Activated naive CD4-positive, alpha-beta T cell treated with anti-CD3 and anti-CD28 coated beads, Interleukin-2, amount 50 U/mL, for 72 hours (primary cell): ENCODE measurements at regions not wholly inside any gene's neighbourhood (a gene's known extent, or its start where the extent isn't known, plus 50 kb on each side); places are given as distances from the start of the nearest gene placed in this dataset.

Source experiments
- ATAC-seq, 2 donors: fragments of 150-1000 bp; cut with Tn5 transposase; 2 replicates each; pipeline ENCODE4 v1.10.0; 2021; ENCODE audit warnings: mild to moderate bottlenecking in 2 of 2, moderate library complexity in 2 of 2
- DNase-seq, 2 donors: peaks; one replicate each; pipeline ENCODE4 v3.0.0; 2021 to 2022; ENCODE audit warnings: low spot score in 2 of 2
- H3K27ac Mint-ChIP-seq, 2 donors: one replicate each; pipeline ENCODE4 v1.8.0; 2022; ENCODE audit warnings: mild to moderate bottlenecking in 2 of 2, mixed read lengths in 2 of 2
- H3K36me3 Mint-ChIP-seq, 2 donors: one replicate each; pipeline ENCODE4 v1.8.0; 2022; ENCODE audit warnings: mixed read lengths in 2 of 2
- H3K9me3 Mint-ChIP-seq, 2 donors: one replicate each; pipeline ENCODE4 v1.8.0; 2022; ENCODE audit warnings: mixed read lengths in 2 of 2

DNA sequence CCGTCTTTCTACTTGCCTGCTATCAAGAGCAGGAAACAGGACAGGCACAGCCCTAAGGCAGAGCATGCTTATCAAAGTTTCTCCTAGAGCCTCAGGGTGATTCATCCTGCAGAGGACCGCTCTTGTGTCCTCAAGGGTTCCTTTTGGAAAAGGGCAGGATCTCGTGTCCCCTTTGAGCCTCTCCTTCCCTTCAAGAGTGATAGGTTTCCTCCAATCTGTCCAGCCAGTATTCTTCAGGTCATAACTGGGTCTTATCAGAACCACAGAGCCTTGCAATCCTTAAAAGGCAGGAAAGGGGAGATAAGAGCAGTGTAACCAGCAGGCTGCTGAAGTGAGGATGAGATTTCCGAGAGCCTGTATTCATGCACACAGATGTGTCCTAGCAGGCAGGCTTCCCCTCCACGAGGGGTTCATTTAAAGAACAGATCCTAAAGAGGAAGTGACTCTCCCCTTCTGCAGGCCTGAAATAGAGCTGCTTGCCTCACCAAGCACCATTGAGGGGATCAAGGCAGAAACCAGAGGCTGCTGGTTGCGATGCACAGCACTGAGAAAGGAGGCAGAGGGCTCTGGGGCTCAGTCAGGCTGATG lies 90.5 kb upstream of the SVIL start:
- peaks cover 5 to 17% of the 10 kb centered on the region in 2 donors for H3K36me3 Mint-ChIP-seq
- peaks cover 4 to 17% of the 10 kb centered on the region in 2 donors for H3K9me3 Mint-ChIP-seq
- H3K27ac Mint-ChIP-seq = no peak overlapping the region
- DNase-seq (no peak), ATAC-seq (no peak)

DNA sequence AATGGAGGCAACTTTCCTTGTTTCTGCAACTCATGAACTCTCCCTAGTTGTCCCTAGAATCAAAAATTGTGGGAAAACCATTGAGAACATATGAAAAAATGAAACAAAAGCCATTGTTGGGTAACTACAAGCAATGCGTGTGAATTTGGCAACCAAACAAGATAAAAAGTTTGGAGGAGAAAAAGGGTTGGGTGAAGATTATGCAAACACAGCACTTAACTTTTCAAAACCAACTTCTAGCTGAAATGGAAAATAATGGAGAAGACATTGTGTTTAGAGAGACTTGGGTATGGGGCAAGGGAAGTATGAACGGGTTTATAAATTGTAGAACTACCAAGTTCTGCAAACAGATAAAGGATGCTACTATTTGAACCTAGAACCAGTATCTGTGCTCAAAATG lies 89.0 kb upstream of the SVIL start:
- ATAC-seq = no peak
- Mint-ChIP-seq H3K36me3 (peaks cover 17 to 23% of the 10 kb centered on the region in 2 donors), H3K9me3 (peaks cover 10 to 20% of the 10 kb centered on the region in 2 donors), H3K27ac (no peak overlapping the region)
- DNase-seq = no peak

DNA sequence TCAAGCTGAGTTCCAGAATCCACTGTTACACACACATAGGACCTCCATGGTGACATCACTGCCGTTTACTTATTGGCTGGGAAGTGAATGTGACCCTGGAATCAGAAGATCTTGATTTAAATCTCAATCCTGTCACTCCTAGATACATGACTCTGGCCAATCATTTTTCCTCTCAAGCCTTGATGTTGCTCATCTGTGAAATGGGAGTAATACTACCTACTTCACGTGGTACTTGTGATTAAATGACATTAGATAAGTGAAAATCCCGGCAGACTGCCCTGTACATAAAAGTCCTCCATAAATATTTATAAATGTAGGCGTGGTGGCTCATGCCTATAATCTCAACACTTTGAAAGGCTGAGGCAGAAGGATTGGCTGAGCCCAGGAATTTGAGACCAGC lies 88.0 kb upstream of the SVIL start:
- ATAC-seq = no peak
- H3K27ac Mint-ChIP-seq = no peak overlapping the region

DNA sequence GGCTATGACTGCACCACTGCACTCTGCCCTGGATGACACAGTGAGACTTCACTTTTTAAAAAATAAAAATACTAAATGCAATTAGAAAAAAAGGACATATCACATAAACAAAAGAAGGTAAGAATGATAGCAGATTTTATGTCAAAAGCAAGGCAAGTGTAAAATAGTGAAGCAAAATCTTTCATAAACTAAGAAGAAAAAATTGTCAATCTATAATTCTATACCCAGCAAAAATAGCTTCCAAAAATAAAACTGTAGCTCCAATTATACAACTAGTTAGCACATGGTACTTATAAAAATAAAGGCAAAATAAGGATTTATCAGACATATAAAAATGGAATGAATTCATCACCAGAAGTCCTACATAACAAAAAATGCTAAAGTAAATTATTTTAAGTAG lies 85.4 kb upstream of the SVIL start:
- Mint-ChIP-seq H3K36me3 (peaks cover 22 to 36% of the 10 kb centered on the region in 2 donors), H3K27ac (no peak overlapping the region), H3K9me3 (peaks cover 10 to 26% of the 10 kb centered on the region in 2 donors)
- no peak for ATAC-seq
- DNase-seq = no peak

More for the DNA sequence above, 88.0 kb upstream of the SVIL start:
- Mint-ChIP-seq H3K9me3 (peaks cover 10 to 20% of the 10 kb centered on the region in 2 donors), H3K36me3 (peaks cover 22 to 28% of the 10 kb centered on the region in 2 donors)
- DNase-seq = no peak

DNA sequence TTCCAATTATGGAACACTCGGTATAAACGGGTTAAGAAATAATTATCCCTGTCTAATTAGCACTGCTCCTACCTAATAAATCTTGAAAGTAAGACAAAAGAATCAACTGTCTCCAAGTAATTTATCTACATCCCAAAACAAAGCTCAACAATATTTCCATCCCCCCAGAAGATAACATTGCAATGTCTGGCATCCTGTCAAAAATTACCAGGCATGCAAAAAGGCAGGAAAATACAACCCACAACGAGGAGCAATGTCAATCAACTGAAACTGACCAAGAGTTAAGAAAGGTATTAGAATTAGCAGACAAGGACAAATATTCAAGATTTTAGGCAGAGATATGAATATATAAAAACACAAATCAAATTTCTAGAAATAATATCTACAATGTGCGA lies 84.5 kb upstream of the SVIL start:
- H3K9me3 Mint-ChIP-seq = peaks cover 13 to 26% of the 10 kb centered on the region in 2 donors
- no peak for ATAC-seq
- peaks cover 22 to 36% of the 10 kb centered on the region in 2 donors for H3K36me3 Mint-ChIP-seq
- no peak for DNase-seq
- H3K27ac Mint-ChIP-seq = no peak overlapping the region

DNA sequence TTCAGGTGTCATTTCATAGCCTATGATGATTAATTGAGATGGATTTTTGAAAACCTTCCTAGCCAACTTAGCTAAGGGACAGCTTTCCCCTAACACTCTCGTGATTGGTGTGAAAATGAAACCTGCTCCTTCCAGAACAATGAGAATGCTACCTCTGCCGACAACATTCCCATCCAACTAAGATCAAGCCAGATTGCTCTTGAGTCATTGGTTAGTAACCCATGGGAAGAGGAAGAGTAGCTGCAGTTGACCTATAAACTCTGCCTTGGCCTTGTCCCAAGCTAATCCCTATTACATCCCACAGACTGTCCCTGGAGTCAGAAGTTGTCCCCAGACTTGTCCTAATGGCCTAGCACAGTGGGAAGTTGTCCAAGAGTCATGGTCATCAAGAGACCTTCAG lies 80.5 kb upstream of the SVIL start:
- H3K27ac Mint-ChIP-seq = no peak overlapping the region
- H3K9me3 Mint-ChIP-seq = peaks cover 10 to 14% of the 10 kb centered on the region in 2 donors
- ATAC-seq = no peak
- peaks cover 17 to 28% of the 10 kb centered on the region in 2 donors for H3K36me3 Mint-ChIP-seq
- no peak for DNase-seq

DNA sequence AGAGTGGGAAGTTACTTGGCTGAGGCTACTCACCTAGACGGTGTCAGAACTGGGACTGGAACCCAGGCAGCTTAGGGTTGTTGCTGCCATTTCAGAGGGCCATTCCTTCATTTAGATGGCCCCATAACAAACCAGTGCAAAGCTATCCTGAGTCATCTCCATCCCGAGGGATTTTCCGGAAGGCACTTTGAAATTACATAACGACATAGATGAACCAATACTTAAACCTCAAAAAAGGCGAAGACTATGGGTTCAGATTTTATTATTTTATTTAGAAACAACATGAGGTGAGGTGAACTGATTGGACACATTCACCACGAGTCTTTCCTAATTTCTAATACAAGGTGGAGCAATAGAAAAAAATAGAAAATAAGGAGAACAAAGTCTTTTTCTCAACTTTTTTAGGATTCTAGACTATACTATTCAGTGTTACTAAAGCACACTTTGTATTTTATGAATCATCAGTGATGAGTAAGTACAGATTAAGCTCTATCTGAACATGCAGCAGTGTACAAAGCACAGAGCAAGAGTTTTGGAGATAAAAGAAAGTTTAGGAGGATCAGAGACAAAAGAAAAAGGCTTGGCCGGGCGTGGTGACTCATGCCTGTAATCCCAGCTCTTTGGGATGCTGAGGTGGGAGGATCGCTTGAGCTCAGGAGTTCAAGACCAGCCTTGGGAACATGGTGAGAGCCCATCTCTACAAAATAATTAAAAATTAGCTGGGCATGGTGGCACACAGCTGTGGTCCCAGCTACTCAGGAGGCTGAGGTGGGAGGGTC lies 79.5 kb upstream of the SVIL start:
- peak overlapping the region in 1 of 2 donors; percentile 42 for H3K27ac Mint-ChIP-seq
- peaks cover 6 to 7% of the 10 kb centered on the region in 2 donors for H3K9me3 Mint-ChIP-seq
- ATAC-seq (peak; percentile 58 to 63), DNase-seq (no peak)
- H3K36me3 Mint-ChIP-seq = peaks cover 11 to 19% of the 10 kb centered on the region in 2 donors

DNA sequence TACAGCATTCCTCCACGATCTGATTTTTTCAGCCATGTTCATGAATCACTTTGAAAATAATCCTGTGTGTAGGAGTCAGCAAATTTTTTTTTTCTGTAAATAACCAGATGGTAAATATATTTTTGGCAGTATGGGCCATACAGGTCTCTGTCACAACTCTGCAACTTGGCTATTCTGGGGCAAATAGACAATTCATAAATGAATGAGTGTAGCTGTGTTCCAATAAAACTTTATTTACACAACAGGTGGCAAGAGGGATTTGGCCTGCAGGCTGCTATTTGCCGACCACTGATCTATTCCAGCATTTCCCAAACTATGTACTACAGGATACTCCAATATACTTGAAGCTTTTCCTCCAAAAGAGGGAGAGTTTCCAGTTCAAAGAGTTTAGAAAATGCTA lies 78.7 kb upstream of the SVIL start:
- Mint-ChIP-seq H3K27ac (no peak overlapping the region), H3K9me3 (peaks cover 4 to 5% of the 10 kb centered on the region in 2 donors), H3K36me3 (peaks cover 3 to 11% of the 10 kb centered on the region in 2 donors)
- no peak for ATAC-seq
- no peak for DNase-seq

DNA sequence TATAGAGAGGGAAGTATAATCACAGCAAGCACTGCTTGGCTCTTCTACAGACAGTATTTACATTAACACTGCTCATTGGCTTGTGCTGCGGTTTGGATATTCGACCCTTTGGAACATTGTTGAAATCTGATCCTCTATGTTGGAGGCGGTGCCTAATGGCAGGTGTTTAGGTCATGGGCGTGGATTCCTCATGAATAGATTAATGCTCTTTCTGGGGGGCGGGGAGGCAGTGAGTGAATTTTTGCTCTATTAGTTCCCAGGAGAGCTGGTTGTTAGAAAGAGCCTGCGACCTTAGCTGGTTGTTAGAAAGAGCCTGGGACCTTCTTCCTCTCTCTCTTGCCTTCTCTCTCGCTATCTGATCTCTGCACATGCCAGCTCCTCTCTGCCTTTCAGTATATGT lies 77.3 kb upstream of the SVIL start:
- DNase-seq (no peak), ATAC-seq (no peak)
- Mint-ChIP-seq H3K27ac (no peak overlapping the region), H3K9me3 (peaks cover 4 to 7% of the 10 kb centered on the region in 2 donors), H3K36me3 (peaks cover 0 to 11% of the 10 kb centered on the region in 2 donors)

DNA sequence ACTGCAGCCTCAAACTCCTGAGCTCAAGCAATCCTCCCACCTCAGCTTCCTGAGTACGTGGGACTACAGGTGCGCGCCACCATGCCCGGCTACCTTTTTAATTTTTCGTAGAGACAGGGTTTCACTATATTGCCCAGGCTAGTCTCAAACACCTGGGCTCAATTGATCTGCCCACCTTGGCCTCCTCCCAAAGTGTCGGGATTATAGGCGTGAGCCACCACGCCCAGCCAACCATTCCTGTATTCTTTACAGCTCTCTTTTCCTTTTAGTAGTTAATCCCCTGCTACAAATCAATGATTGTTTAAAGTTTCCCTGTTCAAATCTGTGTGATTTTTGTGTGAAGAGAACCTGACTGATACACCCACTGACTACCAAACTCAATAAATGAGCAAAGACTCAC lies 75.4 kb upstream of the SVIL start:
- Mint-ChIP-seq H3K27ac (no peak overlapping the region), H3K9me3 (peaks cover 4 to 11% of the 10 kb centered on the region in 2 donors), H3K36me3 (peaks cover 0 to 14% of the 10 kb centered on the region in 2 donors)
- ATAC-seq = no peak
- no peak for DNase-seq

DNA sequence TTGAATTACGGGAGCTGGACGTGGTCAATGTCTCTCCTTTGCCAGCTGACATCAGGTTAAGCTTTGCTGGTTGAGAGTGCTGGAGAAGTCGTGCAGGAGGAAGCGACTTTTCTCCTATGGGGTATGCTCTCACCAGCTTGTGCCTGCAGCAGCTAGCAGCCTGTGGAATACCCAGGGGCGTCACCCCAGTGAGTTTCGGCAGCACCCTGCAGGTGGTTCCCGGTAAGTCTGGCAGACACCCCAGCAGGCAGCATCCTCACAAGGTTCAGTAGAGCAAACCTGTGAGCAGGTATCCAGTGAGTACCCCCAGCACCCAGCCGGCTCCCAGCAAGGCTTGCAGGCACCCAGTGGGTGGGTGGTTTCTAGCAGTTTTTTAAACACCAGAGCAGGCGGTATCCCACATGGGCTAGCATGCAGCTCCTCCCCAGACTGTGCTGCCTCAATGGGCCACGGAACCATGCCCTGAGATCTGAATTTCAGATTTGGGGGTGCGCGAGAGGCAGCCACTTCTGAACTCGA lies 74.8 kb upstream of the SVIL start:
- H3K36me3 Mint-ChIP-seq = peaks cover 0 to 14% of the 10 kb centered on the region in 2 donors
- no peak for ATAC-seq
- no peak for DNase-seq
- H3K27ac Mint-ChIP-seq = no peak overlapping the region
- H3K9me3 Mint-ChIP-seq = peaks cover 3 to 11% of the 10 kb centered on the region in 2 donors

DNA sequence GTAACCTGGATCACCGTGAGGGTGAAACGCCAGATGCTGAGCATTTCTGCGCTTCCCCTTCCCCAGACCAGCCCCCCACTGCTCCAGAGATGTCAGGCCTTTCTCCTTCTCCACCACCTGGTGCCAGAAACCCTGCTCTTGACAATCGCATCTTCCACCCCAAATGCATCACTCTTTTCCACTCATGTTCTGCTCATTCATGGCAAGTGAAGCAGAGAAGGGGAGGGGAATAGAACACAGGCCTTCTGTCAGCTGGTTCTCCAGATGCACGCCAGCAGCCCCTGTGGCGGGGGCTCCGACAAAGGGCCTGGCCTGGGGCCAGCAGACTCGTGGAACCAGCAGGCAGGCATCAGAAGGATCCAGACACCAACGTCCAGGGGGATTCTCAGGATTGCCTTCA lies 68.5 kb upstream of the SVIL start:
- DNase-seq (no peak), ATAC-seq (no peak)
- Mint-ChIP-seq H3K36me3 (peaks cover 0 to 14% of the 10 kb centered on the region in 2 donors), H3K9me3 (peaks cover 0 to 11% of the 10 kb centered on the region in 2 donors), H3K27ac (peak overlapping the region in 1 of 2 donors; percentile 61)

DNA sequence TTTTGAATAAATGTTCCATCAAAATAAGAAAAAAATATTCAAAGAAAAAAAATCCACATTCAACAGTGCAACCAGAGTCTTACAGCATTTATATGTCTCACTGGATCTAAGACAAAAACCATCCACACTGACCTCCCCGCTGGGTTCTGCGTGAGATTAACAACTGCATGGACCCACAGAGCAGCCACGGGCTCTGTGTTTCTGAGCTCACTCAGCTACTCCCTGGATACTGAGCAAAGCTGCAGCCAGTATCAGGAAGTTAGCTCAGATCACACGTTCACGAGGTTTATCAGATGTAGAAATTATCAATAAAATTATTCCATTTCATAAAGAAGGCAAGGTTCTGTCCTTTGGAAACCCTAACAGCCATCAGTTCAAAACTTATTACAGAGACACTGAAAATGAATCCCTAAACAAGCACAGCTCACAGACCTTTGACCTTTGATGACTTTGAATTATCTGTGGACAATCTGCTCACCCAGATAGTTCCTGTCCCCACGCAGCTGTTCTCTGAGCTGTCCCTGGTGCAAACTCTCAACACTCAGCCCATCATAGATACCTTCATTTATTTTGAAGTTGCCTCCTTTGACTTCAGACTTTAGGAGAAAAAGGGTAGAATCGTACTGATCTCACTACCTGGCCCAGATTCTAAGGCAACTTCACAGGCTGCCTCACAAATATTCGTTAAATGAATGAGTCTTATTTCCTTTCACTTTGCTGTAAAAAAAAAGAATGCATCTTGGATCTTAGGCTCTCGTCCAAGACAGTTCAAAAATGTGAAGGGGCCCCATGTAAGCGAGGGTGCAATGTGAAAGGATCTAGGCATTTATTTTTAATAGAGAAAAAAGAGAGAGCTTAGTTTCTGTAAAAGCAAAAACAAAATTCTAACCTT lies 67.7 kb upstream of the SVIL start:
- no peak for DNase-seq
- ATAC-seq = peak; percentile 52 to 58
- peak overlapping the region; percentile 34 to 61 for H3K27ac Mint-ChIP-seq

DNA sequence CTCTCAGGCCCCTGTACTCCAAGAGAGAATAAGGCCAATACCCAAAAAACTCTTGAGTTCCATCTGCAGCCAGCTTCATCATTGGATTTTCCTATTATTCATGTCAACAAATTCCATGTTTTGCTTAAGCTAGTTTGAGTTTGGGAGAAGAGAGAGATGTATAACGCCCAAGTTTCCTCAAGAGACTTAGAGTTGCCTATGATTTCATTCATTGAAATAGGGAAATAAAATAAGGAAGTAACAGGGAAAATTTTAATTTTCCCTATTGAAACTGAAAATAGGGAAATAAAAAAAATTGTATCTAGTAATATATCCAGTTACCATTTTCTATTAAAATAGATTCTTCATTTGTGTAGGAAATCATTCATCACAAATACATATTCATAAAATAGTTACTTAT lies 66.5 kb upstream of the SVIL start:
- no peak for ATAC-seq
- Mint-ChIP-seq H3K9me3 (peaks cover 0 to 6% of the 10 kb centered on the region in 2 donors), H3K27ac (no peak overlapping the region), H3K36me3 (peaks cover 0 to 3% of the 10 kb centered on the region in 2 donors)
- no peak for DNase-seq

More for the DNA sequence above, 67.7 kb upstream of the SVIL start:
- peaks cover 0 to 11% of the 10 kb centered on the region in 2 donors for H3K9me3 Mint-ChIP-seq
- peaks cover 0 to 14% of the 10 kb centered on the region in 2 donors for H3K36me3 Mint-ChIP-seq

DNA sequence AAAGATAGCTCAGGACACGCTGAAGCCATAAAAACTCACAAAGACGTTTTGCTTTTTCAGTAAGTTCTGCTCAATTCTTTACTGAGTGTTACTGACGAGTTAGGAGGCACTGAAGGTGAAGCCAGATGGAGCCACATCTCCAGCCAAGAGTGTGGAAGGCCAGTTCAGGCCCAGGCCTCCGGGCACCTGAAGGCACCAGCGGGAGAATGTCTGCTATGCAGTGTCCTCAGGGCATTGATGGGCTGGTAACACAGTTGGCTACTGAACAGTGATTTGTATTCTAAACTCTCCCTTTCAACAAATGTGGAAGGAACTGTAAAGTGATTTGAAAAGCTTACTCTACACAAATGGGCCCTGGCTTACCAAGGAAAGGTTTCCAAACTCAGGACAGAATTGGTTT lies 64.8 kb upstream of the SVIL start:
- DNase-seq (no peak), ATAC-seq (no peak)
- Mint-ChIP-seq H3K36me3 (no peaks in the 10 kb centered on the region), H3K9me3 (no peaks in the 10 kb centered on the region), H3K27ac (no peak overlapping the region)

DNA sequence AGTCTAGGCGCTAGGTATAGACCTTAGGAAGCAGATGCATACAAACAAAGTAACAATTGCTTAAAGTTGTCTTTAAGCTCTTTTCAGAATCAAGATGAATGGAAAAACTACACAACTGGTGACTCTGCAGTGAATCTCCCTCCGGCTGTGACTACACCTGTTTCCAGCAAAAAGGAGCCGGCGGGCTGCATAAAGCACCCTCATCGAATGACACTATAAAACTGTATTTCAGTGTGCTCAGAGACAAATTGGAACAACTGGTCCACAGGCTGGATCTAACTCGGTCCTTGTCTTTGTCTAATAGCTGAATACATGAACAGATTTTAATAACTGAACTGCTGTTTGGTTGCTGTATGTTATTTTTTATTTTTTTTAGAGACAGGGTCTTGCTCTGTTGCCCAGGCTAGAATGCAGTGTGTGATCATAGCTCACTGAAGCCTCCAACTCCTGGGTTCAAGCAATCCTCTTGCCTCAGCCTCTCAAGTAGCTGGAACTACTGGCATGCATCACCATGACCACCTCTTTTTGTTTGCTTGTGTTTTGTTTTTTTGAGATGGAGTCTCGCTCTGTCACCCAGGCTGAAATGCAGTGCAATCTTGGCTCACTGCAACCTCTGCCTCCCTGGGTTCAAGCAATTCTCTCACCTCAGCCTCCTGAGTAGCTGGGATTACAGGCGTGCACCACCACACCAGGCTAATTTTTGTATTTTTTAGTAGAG lies 64.2 kb upstream of the SVIL start:
- Mint-ChIP-seq H3K36me3 (no peaks in the 10 kb centered on the region), H3K9me3 (no peaks in the 10 kb centered on the region), H3K27ac (no peak overlapping the region)
- ATAC-seq = no peak
- no peak for DNase-seq
